8988T (cell line): ENCODE measurements at regions not wholly inside any gene's neighbourhood (a gene's known extent, or its start where the extent isn't known, plus 50 kb on each side); places are given as distances from the start of the nearest gene placed in this dataset.

Experiments used
- DNase-seq: peaks from one replicate; pipeline ENCODE4 v3.0.0; 2011

DNA sequence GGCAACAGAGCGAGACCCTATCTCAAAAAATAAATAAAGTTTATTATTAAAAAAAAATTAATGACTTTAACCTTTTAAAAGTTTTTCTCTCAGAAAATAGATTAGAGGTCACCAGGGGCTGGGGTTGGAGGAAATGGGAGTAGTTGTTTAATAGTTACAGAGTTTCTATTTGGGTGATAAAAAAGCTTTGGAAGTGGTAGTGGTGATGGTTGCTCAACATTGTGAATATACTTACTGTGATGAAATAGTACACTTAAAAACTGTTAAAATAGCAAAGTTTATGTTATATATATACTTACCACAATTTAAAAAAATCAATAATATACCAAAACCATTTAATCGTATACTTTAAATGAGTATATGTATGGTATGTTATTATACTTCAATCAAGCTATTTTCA, 59.6 kb downstream of the ARL6IP4 start:
- DNase-seq = no peak

DNA sequence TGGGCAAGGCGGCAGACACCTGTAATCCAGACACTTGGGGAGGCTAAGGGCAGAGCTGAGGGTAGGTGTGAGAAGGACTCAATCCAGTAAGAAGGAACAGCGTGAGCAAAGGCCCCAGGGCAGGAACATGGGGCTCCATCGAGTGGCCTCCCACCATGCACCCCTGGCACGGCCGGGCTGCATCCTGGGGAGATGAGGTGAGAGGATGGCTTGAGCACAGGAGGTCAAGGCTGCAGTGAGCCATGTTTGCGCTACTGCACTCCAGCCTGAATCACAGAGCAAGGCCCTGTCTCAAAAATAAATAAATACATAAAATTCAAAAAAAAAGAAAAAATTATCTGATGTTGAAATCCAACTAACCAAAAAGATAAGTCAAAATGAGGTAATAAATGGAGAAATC, 58.5 kb downstream of the ARL6IP4 start:
- DNase-seq = no peak

DNA sequence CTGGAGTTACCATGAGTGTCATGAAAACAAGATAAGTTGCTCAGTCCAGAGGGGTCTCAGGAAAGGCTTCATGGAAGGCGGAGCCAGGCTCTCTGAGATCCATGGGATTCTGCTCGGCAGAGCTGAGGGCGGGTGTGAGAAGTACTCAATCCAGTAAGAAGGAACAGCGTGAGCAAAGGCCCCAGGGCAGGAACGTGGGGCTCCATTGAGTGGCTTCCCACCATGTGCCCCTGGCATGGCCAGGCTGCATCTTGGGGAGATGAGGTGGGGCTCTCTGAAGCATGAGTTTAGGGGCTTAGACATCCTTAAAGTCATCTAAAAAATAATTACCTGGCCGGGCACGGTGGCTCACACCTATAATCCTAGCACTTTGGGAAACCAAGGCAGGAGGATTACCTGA, 58.0 kb downstream of the ARL6IP4 start:
- no peak for DNase-seq

DNA sequence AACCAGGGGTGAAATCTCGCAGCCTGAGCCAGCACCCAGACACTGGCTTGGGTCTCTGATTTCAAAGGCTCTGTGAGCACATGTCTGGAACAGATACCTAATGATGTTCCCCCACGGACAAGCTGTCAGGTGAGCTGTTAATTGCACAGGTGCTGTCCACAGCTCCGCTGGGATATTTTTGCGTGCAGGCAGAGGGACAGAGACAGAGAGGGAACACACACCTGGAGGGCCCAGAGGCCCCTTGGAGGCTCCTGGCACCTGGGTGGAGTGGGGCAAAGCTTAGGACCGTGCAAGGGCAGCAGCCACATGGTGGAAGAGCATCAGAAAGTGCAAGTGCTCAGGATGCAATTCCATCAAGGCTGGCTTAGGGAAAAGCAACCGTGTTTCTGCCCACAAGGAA, 57.3 kb downstream of the ARL6IP4 start:
- DNase-seq = no peak

DNA sequence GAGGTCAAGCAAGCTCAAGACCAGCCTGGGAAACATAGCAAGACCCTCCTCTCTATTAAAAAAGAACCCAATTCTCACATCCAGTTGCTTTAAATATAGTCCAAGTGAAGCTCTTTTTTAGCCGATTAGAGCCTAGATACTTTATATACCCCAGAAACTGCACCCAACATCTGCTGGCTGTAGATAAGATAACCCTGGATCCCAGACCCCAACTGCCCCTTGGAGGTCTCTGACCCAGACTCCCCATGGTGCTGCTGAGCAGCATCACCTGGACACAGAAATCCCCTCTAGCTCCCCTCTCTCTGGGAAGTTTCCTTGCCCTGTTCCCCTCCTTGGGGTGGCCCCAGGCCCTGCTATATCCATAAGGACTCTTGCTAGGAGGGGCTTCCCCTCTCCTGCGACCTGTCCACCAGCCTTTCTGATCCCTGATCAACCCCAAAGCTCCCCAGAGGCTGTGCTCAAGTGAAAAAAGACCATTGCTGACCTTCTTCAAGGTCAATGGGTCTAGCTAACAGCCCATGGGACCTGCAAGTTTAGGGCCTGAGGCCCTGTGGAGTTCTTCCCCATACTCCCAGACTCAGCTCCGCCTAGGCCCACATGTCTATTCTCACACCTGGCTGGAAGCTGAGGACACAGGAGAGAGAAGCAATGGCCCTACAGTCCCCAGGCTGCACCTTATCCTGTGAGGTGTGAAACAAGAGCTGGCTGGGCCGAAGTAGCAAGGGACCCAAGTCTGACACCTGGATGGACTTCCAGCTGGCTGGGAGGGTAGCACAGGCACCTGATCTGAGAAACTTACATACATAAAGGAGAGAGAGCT, 56.2 kb downstream of the ARL6IP4 start:
- no peak for DNase-seq

DNA sequence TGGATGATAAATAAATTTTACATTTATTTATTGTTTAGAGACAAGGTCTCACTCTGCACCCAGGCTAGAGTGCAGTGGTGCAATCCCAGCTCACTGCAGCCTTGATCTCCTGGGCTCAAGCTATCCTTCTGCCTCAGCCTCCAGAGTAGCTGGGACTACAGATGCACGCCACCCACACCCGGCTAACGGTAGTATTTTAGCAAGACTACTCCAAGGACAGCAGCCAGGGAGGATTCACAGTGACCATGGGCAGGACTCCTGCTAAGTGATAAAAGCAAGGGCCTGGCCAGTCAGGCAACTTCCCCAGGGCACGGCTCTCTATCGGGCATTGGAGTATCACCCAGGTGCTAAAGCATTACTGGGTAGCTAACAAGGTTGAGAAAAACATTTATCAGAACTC, 55.4 kb downstream of the ARL6IP4 start:
- no peak for DNase-seq

DNA sequence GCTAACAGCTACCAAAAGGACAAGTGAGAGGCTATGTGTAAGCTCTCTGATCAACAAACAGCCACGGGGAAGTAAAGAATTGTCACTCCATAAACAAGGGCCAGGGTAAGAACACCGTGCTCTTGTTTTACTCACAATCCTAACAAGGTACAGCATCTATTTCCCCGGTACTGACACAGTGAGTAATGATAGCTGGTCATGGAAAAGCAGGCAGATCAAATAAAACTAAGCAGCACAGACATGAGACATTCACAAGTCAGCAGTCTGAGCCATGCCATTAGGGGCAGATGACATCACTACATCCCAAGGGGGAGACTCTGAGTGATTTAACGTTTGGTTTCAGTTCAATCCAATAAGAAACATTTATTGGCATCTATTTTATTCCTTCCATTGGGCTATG, 54.4 kb downstream of the ARL6IP4 start:
- DNase-seq = no peak

DNA sequence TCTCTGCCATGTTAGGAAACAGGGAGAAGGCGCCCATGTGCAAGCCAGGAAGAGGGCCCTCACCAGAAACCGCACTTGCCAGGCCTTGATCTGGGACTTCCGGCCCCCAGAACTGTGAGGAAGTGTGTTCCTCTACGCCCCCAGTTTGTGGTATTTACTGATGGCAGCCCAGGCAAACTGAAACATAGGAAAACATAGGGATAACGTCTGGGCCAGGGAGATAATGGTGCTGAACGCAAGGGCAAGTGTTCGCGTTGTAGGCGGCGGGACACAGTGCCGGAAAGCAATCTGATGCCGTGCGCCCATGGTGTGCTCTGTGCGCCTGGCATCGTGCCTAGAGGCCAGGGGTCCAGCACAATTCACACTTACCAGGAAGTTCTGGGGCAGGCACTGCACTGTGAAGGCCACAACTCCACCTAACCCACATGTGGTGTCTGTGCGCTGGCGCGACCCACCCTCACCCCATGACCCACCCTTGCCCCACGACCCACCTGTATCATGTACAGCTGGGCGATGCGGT, 53.6 kb downstream of the ARL6IP4 start:
- no peak for DNase-seq

DNA sequence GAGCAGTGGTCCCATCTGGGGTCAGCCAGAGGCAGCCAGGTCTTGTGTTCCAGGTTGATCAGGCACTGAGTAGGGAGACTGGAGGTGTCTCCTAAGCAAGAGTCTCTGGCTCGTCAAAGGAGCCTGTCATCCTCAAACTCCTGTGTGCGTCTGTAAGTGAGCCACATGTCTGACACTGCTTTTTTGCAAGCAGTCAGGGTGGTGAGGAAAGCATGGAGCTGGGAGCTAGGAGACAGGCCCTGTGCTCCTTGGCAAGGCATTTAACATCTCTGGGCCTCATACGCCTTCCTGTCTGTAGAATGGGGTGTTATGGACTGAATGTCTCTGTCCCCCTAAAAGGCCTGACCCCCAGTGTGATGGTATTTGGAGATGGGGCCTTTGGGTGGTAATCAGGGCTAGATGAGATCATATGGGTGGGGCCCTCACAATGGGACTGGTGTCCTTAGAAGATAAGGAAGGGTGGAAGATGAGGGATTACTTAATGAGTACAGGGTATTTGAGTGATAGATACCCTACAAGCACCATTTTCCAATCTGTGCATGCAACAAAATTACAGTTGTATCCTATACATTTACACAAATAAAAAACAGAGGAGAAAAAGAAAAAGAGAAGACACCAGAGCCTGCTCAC, 53.0 kb downstream of the ARL6IP4 start:
- DNase-seq = no peak

DNA sequence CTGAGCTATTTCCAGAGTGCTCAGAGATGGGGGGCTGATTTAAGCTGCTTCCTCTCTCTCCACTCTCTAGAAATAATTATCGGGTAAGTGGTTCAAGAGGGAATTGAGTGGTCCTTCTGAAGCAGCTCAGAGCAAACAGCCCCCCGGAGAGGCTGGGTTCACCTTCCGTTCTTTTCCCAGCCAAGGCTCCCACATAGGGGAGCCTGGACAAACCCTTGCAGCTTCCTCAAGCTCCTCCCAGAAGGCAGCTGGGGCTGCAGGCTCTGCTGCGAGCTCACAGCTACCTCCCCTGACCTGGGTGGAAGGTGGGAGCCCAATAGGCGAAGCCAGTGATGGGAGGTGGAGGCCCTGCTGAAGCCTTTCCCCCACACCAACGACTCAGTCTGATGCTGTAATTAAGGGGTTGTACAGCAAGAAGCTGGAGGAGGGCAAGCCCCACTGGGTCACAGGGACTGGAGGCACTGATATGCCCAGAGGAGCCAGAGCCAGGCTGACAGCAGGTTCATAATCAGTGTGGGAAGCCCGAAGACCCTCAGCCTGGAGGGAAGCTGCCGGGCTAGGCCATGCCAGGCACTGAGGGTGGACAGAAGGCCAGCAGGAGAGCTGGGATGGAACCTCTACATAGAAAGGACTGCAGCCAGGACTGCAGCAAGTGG, 52.4 kb downstream of the ARL6IP4 start:
- no peak for DNase-seq
